Upper lobe of left lung (tissue), 4 donors: ENCODE measurements at regions not wholly inside any gene's neighbourhood (a gene's known extent, or its start where the extent isn't known, plus 50 kb on each side); places are given as distances from the start of the nearest gene placed in this dataset.
A peak's percentile ranks its signal among the peaks of the same experiment; 100 is the strongest.

Source experiments
- CTCF ChIP-seq, 6 experiments: fragments of 450-650 bp in 4 of 6; fragments of 200-600 bp in 2 of 6; sonication (generic) in 2 of 6; IDR thresholded peaks; one replicate each; pipeline ENCODE4 v1.5.1; 2016 to 2019; ENCODE audit warnings: antibody characterized with exemption in 6 of 6
- EP300 ChIP-seq, 4 donors: sonication (generic); formaldehyde crosslinking; IDR thresholded peaks; one replicate each; pipeline ENCODE4 v1.5.1; 2017; ENCODE audit warnings: antibody characterized with exemption in 4 of 4, control low read depth in 2 of 4
- POLR2A ChIP-seq, 4 donors: fragments of 450-650 bp; IDR thresholded peaks; one replicate each; pipeline ENCODE4 v1.5.1; 2016 to 2017; ENCODE audit warnings: antibody characterized with exemption in 4 of 4, mild to moderate bottlenecking in 2 of 4
- POLR2AphosphoS5 ChIP-seq, 2 donors: sonication (generic); formaldehyde crosslinking; IDR thresholded peaks; one replicate each; pipeline ENCODE4 v1.5.1; 2017; ENCODE audit warnings: antibody characterized with exemption in 2 of 2

- TF ChIP-seq CTCF (IDR thresholded peaks at IDR 0.05), result peak in 3 of 6 experiments; percentile 9 to 28 (median 18)
- no peak for TF ChIP-seq POLR2A (IDR thresholded peaks at IDR 0.05)
- TF ChIP-seq EP300 (IDR thresholded peaks at IDR 0.05), result no peak
- no peak for TF ChIP-seq POLR2AphosphoS5 (IDR thresholded peaks at IDR 0.05)
Measured at GRCh38 chr1:51044834-51045233, 57.2 kb upstream of the C1orf185 start.
